ENCODE measurements at regions not wholly inside any gene's neighbourhood (a gene's known extent, or its start where the extent isn't known, plus 50 kb on each side); places are given as distances from the start of the nearest gene placed in this dataset.

DNA sequence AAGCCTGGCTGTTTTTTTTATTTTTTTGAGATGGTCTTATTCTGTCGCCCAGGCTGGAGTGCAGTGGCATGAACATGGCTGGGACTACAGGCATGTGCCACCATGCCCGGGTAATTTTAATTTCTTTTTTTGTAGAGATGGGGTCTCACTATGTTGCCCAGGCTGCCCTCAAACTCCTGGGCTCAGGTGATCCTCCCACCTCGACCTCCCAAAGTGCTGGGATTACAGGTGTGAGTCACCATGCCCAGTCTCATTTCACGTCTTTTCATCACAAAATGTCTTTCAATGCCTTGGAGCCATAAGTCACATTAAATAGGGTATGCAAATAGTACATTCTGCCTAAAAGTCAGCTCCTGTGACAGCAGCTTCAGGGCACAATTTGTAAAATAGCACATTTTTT is 52.8 kb downstream of the SOX2 start:
- Histone ChIP-seq H3F3A (ENCODE audit: insufficient read depth, low read length) (no peaks in the 10 kb centered on the region), H4K20me1 (ENCODE audit: insufficient read depth, low read length) (no peaks in the 10 kb centered on the region), H3K79me2 (ENCODE audit: insufficient read depth, low read length) (no peaks in the 10 kb centered on the region), H3K9me3 (ENCODE audit: low read length) (no peaks in the 10 kb centered on the region), H3K36me3 (ENCODE audit: insufficient read depth, low read length) (no peaks in the 10 kb centered on the region), H3K9me2 (ENCODE audit: low read depth, low read length) (no peaks in the 10 kb centered on the region), H2AFZ (ENCODE audit: low read length) (no peak overlapping the region), H3K4me1 (ENCODE audit: insufficient read depth, low read length, severe bottlenecking) (peaks cover 48% of the 10 kb centered on the region), H3K4me2 (ENCODE audit: low read length) (no peak overlapping the region), H3K27ac (ENCODE audit: low read depth, low read length, poor library complexity, severe bottlenecking) (peak overlapping the region; percentile 52), H3K9ac (ENCODE audit: low read length) (no peak overlapping the region), H3K27me3 (ENCODE audit: insufficient read depth, low read length) (no peaks in the 10 kb centered on the region), H3K4me3 (ENCODE audit: low read depth, low read length, poor library complexity, severe bottlenecking) (no peak overlapping the region)
- TF ChIP-seq, protein P1, sequence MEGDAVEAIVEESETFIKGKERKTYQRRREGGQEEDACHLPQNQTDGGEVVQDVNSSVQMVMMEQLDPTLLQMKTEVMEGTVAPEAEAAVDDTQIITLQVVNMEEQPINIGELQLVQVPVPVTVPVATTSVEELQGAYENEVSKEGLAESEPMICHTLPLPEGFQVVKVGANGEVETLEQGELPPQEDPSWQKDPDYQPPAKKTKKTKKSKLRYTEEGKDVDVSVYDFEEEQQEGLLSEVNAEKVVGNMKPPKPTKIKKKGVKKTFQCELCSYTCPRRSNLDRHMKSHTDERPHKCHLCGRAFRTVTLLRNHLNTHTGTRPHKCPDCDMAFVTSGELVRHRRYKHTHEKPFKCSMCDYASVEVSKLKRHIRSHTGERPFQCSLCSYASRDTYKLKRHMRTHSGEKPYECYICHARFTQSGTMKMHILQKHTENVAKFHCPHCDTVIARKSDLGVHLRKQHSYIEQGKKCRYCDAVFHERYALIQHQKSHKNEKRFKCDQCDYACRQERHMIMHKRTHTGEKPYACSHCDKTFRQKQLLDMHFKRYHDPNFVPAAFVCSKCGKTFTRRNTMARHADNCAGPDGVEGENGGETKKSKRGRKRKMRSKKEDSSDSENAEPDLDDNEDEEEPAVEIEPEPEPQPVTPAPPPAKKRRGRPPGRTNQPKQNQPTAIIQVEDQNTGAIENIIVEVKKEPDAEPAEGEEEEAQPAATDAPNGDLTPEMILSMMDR (IDR thresholded peaks at IDR 0.05; ENCODE audit: low read length), result no peak
- no peak for TF ChIP-seq EZH2 (IDR thresholded peaks at IDR 0.05; ENCODE audit: borderline replicate concordance, low read length)

DNA sequence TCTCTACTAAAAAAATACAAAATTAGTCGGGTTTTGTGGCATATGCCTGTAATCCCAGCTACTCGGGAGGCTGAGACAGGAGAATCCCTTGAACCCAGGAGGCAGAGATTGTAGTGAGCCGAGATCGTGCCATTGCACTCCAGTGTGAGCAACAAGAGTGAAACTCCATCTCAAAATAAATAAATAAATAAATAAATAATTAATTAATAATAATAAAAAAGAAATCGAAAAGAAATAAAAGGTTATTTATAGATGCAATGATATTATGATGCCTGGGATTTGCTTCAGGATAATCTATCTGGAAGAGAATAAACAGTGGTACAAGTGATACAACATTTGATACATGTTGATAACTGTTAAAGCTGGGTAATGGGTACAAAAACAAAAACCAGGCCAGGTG is 58.6 kb downstream of the SOX2 start:
- no peak overlapping the region for H2AFZ ChIP-seq (ENCODE audit: low read length)
- no peak overlapping the region for H3K4me3 ChIP-seq (ENCODE audit: low read depth, low read length, poor library complexity, severe bottlenecking)
- H3K4me1 ChIP-seq (ENCODE audit: insufficient read depth, low read length, severe bottlenecking), result peaks cover 75% of the 10 kb centered on the region
- no peak overlapping the region for H3K27ac ChIP-seq (ENCODE audit: low read depth, low read length, poor library complexity, severe bottlenecking)
- H3K9me3 ChIP-seq (ENCODE audit: low read length), result no peaks in the 10 kb centered on the region
- no peak overlapping the region for H3K9ac ChIP-seq (ENCODE audit: low read length)
- H3K79me2 ChIP-seq (ENCODE audit: insufficient read depth, low read length), result no peaks in the 10 kb centered on the region
- H4K20me1 ChIP-seq (ENCODE audit: insufficient read depth, low read length), result no peaks in the 10 kb centered on the region
- H3K36me3 ChIP-seq (ENCODE audit: insufficient read depth, low read length), result no peaks in the 10 kb centered on the region
- H3K4me2 ChIP-seq (ENCODE audit: low read length), result no peak overlapping the region
- no peak for TF ChIP-seq EZH2 (IDR thresholded peaks at IDR 0.05; ENCODE audit: borderline replicate concordance, low read length)
- TF ChIP-seq, protein P1 (IDR thresholded peaks at IDR 0.05; ENCODE audit: low read length), result no peak
- no peaks in the 10 kb centered on the region for H3K9me2 ChIP-seq (ENCODE audit: low read depth, low read length)
- H3F3A ChIP-seq (ENCODE audit: insufficient read depth, low read length), result no peaks in the 10 kb centered on the region
- H3K27me3 ChIP-seq (ENCODE audit: insufficient read depth, low read length), result no peaks in the 10 kb centered on the region

DNA sequence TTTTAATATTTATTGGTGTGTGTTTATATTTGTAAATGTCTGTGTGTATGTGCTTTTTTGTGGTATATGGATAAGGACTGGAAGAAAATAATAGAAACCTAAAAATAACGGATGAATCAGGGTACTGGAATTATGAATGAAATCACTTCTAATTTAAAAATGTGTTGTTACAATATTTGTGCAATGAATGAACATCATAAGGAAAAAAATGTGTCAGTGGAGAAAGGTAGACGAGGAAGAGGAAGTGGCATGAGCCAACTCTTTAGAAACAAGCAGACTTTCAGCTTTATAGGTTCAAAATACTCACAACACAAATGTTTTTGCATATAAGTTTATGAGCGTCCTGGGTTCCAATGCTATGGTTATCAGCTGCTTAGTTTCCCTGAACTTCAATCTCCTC is 59.4 kb downstream of the SOX2 start:
- H3K27ac ChIP-seq (ENCODE audit: low read depth, low read length, poor library complexity, severe bottlenecking), result peak overlapping the region; percentile 57
- H3K4me3 ChIP-seq (ENCODE audit: low read depth, low read length, poor library complexity, severe bottlenecking), result no peak overlapping the region
- no peaks in the 10 kb centered on the region for H3K27me3 ChIP-seq (ENCODE audit: insufficient read depth, low read length)
- no peaks in the 10 kb centered on the region for H3K36me3 ChIP-seq (ENCODE audit: insufficient read depth, low read length)
- TF ChIP-seq, protein P1 (IDR thresholded peaks at IDR 0.05; ENCODE audit: low read length), result no peak
- no peak for TF ChIP-seq EZH2 (IDR thresholded peaks at IDR 0.05; ENCODE audit: borderline replicate concordance, low read length)
- H3K9me2 ChIP-seq (ENCODE audit: low read depth, low read length), result no peaks in the 10 kb centered on the region
- H2AFZ ChIP-seq (ENCODE audit: low read length), result no peak overlapping the region
- H3K9me3 ChIP-seq (ENCODE audit: low read length), result no peaks in the 10 kb centered on the region
- H3K79me2 ChIP-seq (ENCODE audit: insufficient read depth, low read length), result no peaks in the 10 kb centered on the region
- no peak overlapping the region for H3K9ac ChIP-seq (ENCODE audit: low read length)
- peak overlapping the region; percentile 24; the same call in 1 of the 2 replicates for H3K4me2 ChIP-seq (ENCODE audit: low read length)
- no peaks in the 10 kb centered on the region for H4K20me1 ChIP-seq (ENCODE audit: insufficient read depth, low read length)
- no peaks in the 10 kb centered on the region for H3F3A ChIP-seq (ENCODE audit: insufficient read depth, low read length)
- peaks cover 73% of the 10 kb centered on the region for H3K4me1 ChIP-seq (ENCODE audit: insufficient read depth, low read length, severe bottlenecking)

Measured in OCI-LY1 (cell line).